ENCODE measurements at regions not wholly inside any gene's neighbourhood (a gene's known extent, or its start where the extent isn't known, plus 50 kb on each side); places are given as distances from the start of the nearest gene placed in this dataset.

- H3K4me1 Mint-ChIP-seq (ENCODE audit: low read depth, unreplicated experiment) = no peaks in the 10 kb centered on the region
- DNase-seq = no peak
- H3K27me3 Mint-ChIP-seq (ENCODE audit: unreplicated experiment) = no peaks in the 10 kb centered on the region
- H3K9me3 Mint-ChIP-seq (ENCODE audit: unreplicated experiment) = peaks cover 2% of the 10 kb centered on the region
- no peaks in the 10 kb centered on the region for H3K36me3 Mint-ChIP-seq (ENCODE audit: unreplicated experiment)
- no peak overlapping the region for H3K27ac Mint-ChIP-seq (ENCODE audit: unreplicated experiment)
- no peak overlapping the region for H3K4me3 Mint-ChIP-seq (ENCODE audit: unreplicated experiment)
- no peak for TF ChIP-seq CTCF (IDR thresholded peaks at IDR 0.05; ENCODE audit: partially characterized antibody, unreplicated experiment)
Observed at GRCh38 chr10:25678666-25679065, 255.4 kb upstream of the MYO3A start.

GRCh38 chr10:25682203-25682851 lies 251.7 kb upstream of the MYO3A start:
- H3K4me3 Mint-ChIP-seq (ENCODE audit: unreplicated experiment) = no peak overlapping the region
- no peaks in the 10 kb centered on the region for H3K9me3 Mint-ChIP-seq (ENCODE audit: unreplicated experiment)
- H3K4me1 Mint-ChIP-seq (ENCODE audit: low read depth, unreplicated experiment) = no peaks in the 10 kb centered on the region
- TF ChIP-seq CTCF (IDR thresholded peaks at IDR 0.05; ENCODE audit: partially characterized antibody, unreplicated experiment) = peak; percentile 19
- H3K36me3 Mint-ChIP-seq (ENCODE audit: unreplicated experiment) = no peaks in the 10 kb centered on the region
- DNase-seq = no peak
- H3K27ac Mint-ChIP-seq (ENCODE audit: unreplicated experiment) = no peak overlapping the region
- H3K27me3 Mint-ChIP-seq (ENCODE audit: unreplicated experiment) = no peaks in the 10 kb centered on the region

GRCh38 chr10:25683344-25683743 lies 250.7 kb upstream of the MYO3A start:
- no peak overlapping the region for H3K27ac Mint-ChIP-seq (ENCODE audit: unreplicated experiment)
- no peaks in the 10 kb centered on the region for H3K36me3 Mint-ChIP-seq (ENCODE audit: unreplicated experiment)
- no peaks in the 10 kb centered on the region for H3K4me1 Mint-ChIP-seq (ENCODE audit: low read depth, unreplicated experiment)
- H3K9me3 Mint-ChIP-seq (ENCODE audit: unreplicated experiment) = no peaks in the 10 kb centered on the region
- no peaks in the 10 kb centered on the region for H3K27me3 Mint-ChIP-seq (ENCODE audit: unreplicated experiment)
- no peak overlapping the region for H3K4me3 Mint-ChIP-seq (ENCODE audit: unreplicated experiment)
- TF ChIP-seq CTCF (IDR thresholded peaks at IDR 0.05; ENCODE audit: partially characterized antibody, unreplicated experiment) = no peak
- DNase-seq = no peak

GRCh38 chr10:25687521-25687920 lies 246.5 kb upstream of the MYO3A start:
- no peaks in the 10 kb centered on the region for H3K36me3 Mint-ChIP-seq (ENCODE audit: unreplicated experiment)
- H3K9me3 Mint-ChIP-seq (ENCODE audit: unreplicated experiment) = peaks cover 5% of the 10 kb centered on the region
- DNase-seq = no peak
- no peaks in the 10 kb centered on the region for H3K4me1 Mint-ChIP-seq (ENCODE audit: low read depth, unreplicated experiment)
- TF ChIP-seq CTCF (IDR thresholded peaks at IDR 0.05; ENCODE audit: partially characterized antibody, unreplicated experiment) = no peak
- H3K27ac Mint-ChIP-seq (ENCODE audit: unreplicated experiment) = no peak overlapping the region
- no peaks in the 10 kb centered on the region for H3K27me3 Mint-ChIP-seq (ENCODE audit: unreplicated experiment)
- no peak overlapping the region for H3K4me3 Mint-ChIP-seq (ENCODE audit: unreplicated experiment)

GRCh38 chr10:25689346-25690100 lies 244.5 kb upstream of the MYO3A start:
- Mint-ChIP-seq H3K27ac (ENCODE audit: unreplicated experiment) (no peak overlapping the region), H3K4me1 (ENCODE audit: low read depth, unreplicated experiment) (no peaks in the 10 kb centered on the region), H3K27me3 (ENCODE audit: unreplicated experiment) (no peaks in the 10 kb centered on the region), H3K4me3 (ENCODE audit: unreplicated experiment) (no peak overlapping the region), H3K9me3 (ENCODE audit: unreplicated experiment) (peaks cover 5% of the 10 kb centered on the region), H3K36me3 (ENCODE audit: unreplicated experiment) (no peaks in the 10 kb centered on the region)
- no peak for DNase-seq
- no peak for TF ChIP-seq CTCF (IDR thresholded peaks at IDR 0.05; ENCODE audit: partially characterized antibody, unreplicated experiment)

All from glutamatergic neuron (in vitro differentiated cells).